HG03039 (cell line): ENCODE measurements at regions not wholly inside any gene's neighbourhood (a gene's known extent, or its start where the extent isn't known, plus 50 kb on each side); places are given as distances from the start of the nearest gene placed in this dataset.

Experiments used
- ATAC-seq: cut with Tn5 transposase; IDR thresholded peaks from one replicate; pipeline ENCODE4 v1.9.1; 2021; ENCODE audit warnings: mild to moderate bottlenecking, moderate library complexity; ENCODE audit not compliant: unreplicated experiment

GRCh38 chr2:104125096-104125495, 728.8 kb upstream of the POU3F3 start:
- ATAC-seq, result no peak

GRCh38 chr2:104127049-104127770, 726.7 kb upstream of the POU3F3 start:
- ATAC-seq, result no peak

GRCh38 chr2:104140361-104140760, 713.6 kb upstream of the POU3F3 start:
- no peak for ATAC-seq

- ATAC-seq, result no peak
These were observed 695.7 kb upstream of the POU3F3 start for GRCh38 chr2:104158191-104158590.

GRCh38 chr2:104163611-104164130, 690.2 kb upstream of the POU3F3 start:
- ATAC-seq, result no peak

- no peak for ATAC-seq
These were observed 689.1 kb upstream of the POU3F3 start for GRCh38 chr2:104164721-104165252.

GRCh38 chr2:104177179-104177578, 676.7 kb upstream of the POU3F3 start:
- ATAC-seq, result no peak

GRCh38 chr2:104179644-104180043, 674.3 kb upstream of the POU3F3 start:
- no peak for ATAC-seq

- no peak for ATAC-seq
These were observed 653.3 kb upstream of the POU3F3 start for GRCh38 chr2:104200533-104201168.

GRCh38 chr2:104213758-104214157, 640.2 kb upstream of the POU3F3 start:
- no peak for ATAC-seq

GRCh38 chr2:104215269-104216161, 638.4 kb upstream of the POU3F3 start:
- no peak for ATAC-seq

- ATAC-seq, result no peak
These were observed 620.3 kb upstream of the POU3F3 start for GRCh38 chr2:104233591-104233990.

- no peak for ATAC-seq
These were observed 617.4 kb upstream of the POU3F3 start for GRCh38 chr2:104236491-104236890.

- ATAC-seq, result no peak
These were observed 612.9 kb upstream of the POU3F3 start for GRCh38 chr2:104240984-104241383.

GRCh38 chr2:104249629-104250028, 604.3 kb upstream of the POU3F3 start:
- no peak for ATAC-seq

- no peak for ATAC-seq
These were observed 603.3 kb upstream of the POU3F3 start for GRCh38 chr2:104250635-104251034.

GRCh38 chr2:104254017-104254416, 599.9 kb upstream of the POU3F3 start:
- no peak for ATAC-seq

GRCh38 chr2:104262714-104263113, 591.2 kb upstream of the POU3F3 start:
- no peak for ATAC-seq

- no peak for ATAC-seq
These were observed 574.3 kb upstream of the POU3F3 start for GRCh38 chr2:104279646-104280045.

- no peak for ATAC-seq
These were observed 573.7 kb upstream of the POU3F3 start for GRCh38 chr2:104280216-104280615.

- no peak for ATAC-seq
These were observed 567.1 kb upstream of the POU3F3 start for GRCh38 chr2:104286841-104287240.
